GM21576 (cell line): ENCODE measurements at regions not wholly inside any gene's neighbourhood (a gene's known extent, or its start where the extent isn't known, plus 50 kb on each side); places are given as distances from the start of the nearest gene placed in this dataset.

Source experiments
- ATAC-seq: cut with Tn5 transposase; IDR thresholded peaks from one replicate; pipeline ENCODE4 v1.9.1; 2021; ENCODE audit warnings: mild to moderate bottlenecking, moderate library complexity; ENCODE audit not compliant: unreplicated experiment

- ATAC-seq: no peak
Measured at GRCh38 chr2:147100406-147101035, 744.3 kb upstream of the ACVR2A start.

DNA sequence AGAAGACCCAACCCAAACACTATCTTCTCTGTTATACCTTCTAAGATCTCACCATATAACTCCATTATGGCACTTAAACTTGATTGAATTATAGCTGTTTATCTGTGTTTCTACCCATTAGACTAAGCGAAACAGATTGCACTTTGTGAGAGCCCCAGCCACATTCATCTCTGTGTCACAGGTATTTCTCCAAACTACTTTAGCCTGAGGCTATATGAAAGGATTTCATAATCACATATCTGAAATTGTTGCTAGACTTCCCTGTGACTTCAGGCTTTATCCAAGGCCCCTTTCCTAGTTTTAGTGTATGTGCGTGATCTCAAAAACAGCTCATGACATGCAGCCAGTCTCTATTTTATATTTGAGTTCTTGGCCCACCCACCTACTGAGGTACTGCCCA is 745.0 kb upstream of the ACVR2A start:
- no peak for ATAC-seq

GRCh38 chr2:147098940-147099339 is 745.9 kb upstream of the ACVR2A start:
- no peak for ATAC-seq

DNA sequence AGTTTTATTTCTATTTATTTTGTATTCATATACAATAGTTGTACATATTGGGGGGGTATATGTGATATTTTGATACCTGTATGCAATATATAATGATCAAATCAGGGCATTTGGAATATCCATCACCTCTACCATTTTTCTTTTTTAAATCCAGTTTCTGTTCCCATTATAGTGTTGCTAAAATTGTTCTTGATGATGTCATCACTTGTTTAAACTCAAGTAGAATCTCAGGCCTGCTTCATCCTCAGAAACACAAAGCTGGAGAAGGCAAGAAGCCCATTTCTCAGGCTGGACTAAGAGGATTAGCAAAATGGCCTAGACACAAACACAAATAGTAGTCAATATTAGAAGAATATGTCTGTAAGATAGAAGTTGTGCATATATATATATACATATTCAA is 747.1 kb upstream of the ACVR2A start:
- ATAC-seq: no peak

DNA sequence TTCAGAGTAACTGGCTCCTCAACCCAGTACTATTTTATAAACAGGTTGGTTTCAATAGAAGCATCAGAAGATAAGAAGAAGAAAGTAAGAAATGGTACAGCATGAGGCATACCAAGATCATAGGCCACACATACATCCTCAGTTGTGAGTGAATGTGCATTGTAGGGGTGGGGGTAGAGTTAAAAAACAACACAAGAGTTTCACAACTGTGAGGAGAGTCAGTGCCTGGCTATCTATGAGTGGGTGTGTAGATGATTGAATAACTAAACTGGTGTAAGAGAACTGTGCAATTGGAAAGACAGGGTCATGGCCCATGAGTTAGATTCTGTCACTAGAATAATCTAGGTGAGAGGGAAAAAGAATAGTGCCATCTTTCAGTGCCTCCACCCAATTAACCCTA is 748.2 kb upstream of the ACVR2A start:
- ATAC-seq: no peak

DNA sequence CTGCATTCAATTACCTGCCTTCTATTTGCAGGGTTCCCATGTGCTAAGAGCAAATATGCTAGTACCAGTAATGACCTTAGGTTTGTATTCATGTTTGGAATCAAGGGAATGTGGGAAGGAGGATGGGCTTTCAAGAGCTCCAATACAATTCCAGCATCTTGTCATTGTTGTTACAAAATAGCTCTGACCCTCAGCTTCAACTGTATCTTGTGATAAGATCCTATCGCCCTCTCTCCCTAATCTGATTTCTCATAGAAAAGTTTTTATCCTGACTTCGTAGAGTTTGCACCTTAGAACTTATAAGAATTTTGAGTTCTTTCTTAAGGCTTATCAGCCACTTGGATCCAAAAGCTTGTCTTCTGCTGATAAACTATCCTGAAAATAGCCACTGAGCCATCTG is 749.5 kb upstream of the ACVR2A start:
- ATAC-seq: no peak

GRCh38 chr2:147094077-147094476 is 750.8 kb upstream of the ACVR2A start:
- ATAC-seq: no peak

- no peak for ATAC-seq
Measured at GRCh38 chr2:147092266-147092665, 752.6 kb upstream of the ACVR2A start.

- no peak for ATAC-seq
Measured at GRCh38 chr2:147091448-147091847, 753.4 kb upstream of the ACVR2A start.

DNA sequence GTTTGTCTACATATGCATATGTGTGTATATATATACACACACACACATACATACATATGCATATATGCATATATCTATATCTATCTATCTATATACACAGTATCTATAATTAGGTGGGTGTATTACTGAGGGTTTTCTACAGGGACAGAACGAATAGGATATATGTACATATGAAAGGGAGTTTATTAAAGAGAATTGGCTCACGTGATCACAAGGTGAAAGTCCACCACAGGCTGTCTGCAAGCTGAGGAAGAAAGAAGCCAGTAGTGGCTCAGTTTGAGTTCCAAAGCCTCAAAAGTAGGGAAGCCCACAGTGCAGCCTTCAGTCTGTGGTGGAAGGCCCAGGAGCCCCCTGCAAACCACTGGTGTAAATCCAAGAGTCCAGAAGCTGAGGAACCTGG is 756.0 kb upstream of the ACVR2A start:
- ATAC-seq: no peak

DNA sequence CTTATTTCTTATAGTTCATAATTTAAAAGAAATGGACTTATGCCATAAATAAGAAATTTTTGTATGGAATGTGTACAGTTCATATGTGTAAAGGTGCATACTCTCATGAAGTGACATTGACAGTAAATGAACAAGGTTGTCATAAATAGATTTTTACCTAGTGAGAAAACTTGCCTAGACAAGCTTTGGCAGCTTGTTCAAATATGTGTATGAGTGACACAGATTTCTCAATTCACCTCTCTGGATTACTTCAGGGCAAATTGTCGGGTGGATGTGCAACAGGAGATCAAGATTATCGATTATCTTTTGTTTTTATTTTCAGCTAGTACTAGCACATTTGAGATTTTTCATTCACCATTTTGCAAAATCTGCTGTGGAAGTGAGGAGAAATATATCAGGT is 758.1 kb upstream of the ACVR2A start:
- ATAC-seq: no peak

DNA sequence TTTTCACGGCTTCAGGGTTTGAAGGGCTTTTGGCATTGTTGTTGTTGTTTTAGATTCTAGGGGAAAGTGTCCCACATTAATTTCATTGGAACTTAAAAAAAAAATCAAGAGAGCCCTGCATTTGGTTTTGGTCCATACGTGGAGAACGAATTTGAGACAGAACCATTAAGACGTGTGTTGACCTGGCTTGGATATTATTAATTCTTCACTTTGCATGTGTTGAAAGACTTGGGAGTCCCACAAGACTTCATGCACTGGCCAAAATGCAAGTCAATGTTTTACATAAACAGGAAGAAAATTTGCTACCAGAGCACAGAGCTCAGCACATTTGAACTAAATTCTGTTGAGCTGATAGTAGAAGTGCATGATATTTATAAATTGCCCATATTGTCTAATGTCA is 761.2 kb upstream of the ACVR2A start:
- no peak for ATAC-seq

GRCh38 chr2:147082850-147083522 is 761.8 kb upstream of the ACVR2A start:
- ATAC-seq: peak; percentile 82

GRCh38 chr2:147081831-147082230 is 763.0 kb upstream of the ACVR2A start:
- ATAC-seq: no peak

GRCh38 chr2:147076634-147077033 is 768.2 kb upstream of the ACVR2A start:
- no peak for ATAC-seq

GRCh38 chr2:147068071-147068470 is 776.8 kb upstream of the ACVR2A start:
- ATAC-seq: no peak

DNA sequence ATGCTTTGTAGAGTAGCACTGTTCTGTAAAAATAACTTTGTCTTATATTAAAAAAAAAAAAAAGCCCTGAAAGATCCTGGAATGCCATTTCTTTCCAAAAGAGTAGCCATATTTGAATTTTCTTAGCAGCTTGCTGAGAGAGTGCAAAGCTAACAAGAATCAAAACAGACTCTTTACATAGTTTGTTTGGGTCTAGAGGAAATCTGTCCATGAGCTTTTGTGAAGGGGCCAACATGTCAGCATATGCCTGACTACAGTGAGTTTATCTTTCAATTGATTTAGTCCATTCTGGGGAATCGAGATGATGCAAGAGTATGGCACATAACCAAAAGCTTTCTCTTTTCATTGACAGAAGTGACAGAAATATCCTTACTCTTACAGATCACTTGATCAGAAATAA is 777.7 kb upstream of the ACVR2A start:
- no peak for ATAC-seq

GRCh38 chr2:147062073-147062472 is 782.8 kb upstream of the ACVR2A start:
- ATAC-seq: no peak

DNA sequence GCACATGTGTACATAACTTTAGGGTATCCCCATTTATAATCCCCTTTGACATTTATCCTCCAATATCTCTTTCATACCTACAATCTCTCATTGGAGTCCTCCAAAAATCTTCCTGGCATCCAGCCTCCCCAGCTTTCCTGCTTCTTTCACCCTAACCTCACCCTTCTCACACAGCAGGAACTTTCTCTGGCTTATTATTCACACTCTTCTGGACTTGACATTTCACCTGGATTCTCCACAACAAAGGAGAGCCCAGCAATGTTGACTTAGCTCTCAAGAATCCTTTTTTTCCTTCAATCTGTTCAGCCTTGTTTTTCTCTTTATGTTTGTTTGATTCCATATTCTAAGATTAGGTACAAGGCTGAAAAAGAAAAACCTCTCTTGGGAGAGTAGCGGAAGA is 783.6 kb upstream of the ACVR2A start:
- no peak for ATAC-seq

DNA sequence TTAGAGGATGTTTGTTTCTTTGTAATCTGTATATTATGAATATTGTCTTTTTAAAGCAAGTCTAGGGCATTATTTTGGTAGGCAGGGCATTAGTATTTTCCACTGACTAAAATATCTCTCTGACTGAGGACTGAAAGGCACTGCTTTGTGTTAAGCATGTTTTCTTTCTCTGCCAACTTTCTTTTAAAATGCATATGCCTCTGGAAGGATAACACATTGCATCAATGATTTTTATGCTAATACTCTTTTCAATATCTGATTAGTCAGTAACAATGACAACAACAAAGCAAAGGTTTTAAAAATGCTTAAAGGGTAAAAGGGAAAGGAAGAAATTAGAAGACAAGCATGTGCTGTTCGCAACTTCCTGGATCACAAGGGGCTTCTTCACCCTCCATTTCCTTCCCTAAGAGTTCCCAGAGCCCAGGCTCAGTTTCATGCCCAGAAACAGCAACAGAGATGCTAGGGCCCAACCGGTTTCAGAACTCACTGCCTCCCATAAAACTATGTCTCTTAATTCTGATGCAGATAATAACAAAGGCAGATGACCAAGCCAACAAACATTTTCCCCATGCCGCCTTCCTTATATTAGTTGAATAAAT is 786.8 kb upstream of the ACVR2A start:
- no peak for ATAC-seq

DNA sequence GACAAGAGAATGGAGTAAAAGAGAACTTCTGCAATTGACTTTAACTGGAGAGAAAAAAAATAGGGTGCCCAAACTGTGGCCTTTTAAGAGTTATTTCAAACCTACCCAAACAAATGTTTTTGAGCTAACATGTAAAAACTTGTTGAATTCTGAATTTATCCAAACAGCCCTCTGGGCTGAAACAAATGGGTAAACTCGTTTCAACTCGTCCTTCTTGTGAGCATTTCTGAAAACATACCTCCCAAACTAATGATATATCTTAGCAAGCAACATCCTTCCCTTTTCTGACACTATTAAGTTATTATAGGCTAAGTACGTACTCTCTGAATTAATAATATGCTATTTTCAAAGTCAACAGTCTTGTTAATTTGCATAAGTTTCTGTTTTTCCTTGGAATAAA is 793.0 kb upstream of the ACVR2A start:
- ATAC-seq: no peak

DNA sequence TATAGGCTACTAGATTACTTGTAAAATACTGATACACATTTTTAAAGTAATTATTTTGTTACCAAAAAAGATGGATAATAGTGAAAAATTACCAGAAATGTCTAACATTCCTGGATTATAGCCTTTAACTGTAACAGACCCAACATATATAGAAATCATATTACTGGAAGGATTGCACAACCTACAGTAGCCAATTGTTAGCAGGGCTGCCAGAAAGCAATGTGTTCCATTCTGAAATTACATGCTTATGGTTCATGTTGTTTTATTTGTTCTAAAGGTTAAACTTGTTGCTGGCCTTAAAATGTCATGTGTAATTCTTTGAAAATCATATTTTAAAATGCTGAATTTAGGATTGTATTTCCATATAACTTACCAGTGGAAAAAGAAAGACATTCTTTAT is 793.6 kb upstream of the ACVR2A start:
- no peak for ATAC-seq

GRCh38 chr2:147049957-147050356 is 794.9 kb upstream of the ACVR2A start:
- no peak for ATAC-seq
